Hematopoietic multipotent progenitor cell treated with erythropoietin and hydrocortisone succinate and interleukin-3 and kit ligand, for 8 days (in vitro differentiated cells): ENCODE measurements at regions not wholly inside any gene's neighbourhood (a gene's known extent, or its start where the extent isn't known, plus 50 kb on each side); places are given as distances from the start of the nearest gene placed in this dataset.

Source experiments
- DNase-seq: peaks from one replicate; pipeline ENCODE4 v3.0.0-alpha.2; 2015

- no peak for DNase-seq
Measured at GRCh38 chr4:138298431-138298830, 56.3 kb upstream of the SLC7A11 start.

GRCh38 chr4:138297743-138298405, 55.7 kb upstream of the SLC7A11 start:
- DNase-seq = no peak

- DNase-seq = no peak
Measured at GRCh38 chr4:138292321-138292720, 50.2 kb upstream of the SLC7A11 start.
